Spleen (tissue), 7 donors: ENCODE measurements at regions not wholly inside any gene's neighbourhood (a gene's known extent, or its start where the extent isn't known, plus 50 kb on each side); places are given as distances from the start of the nearest gene placed in this dataset.

Experiments
- POLR2A ChIP-seq, 3 donors: fragments of 450-650 bp; IDR thresholded peaks; one replicate each; pipeline ENCODE4 v1.5.1; 2017; ENCODE audit warnings: antibody characterized with exemption in 3 of 3, mild to moderate bottlenecking in 1 of 3
- POLR2AphosphoS5 ChIP-seq, 3 donors: sonication (generic); formaldehyde crosslinking; IDR thresholded peaks; one replicate each; pipeline ENCODE4 v1.5.1; 2017; ENCODE audit warnings: antibody characterized with exemption in 3 of 3
- TF ChIP-seq, protein P1 (sequence below), 11 experiments: fragments of 200-600 bp in 7 of 11; fragments of 450-650 bp in 4 of 11; sonication (generic) in 4 of 11; IDR thresholded peaks in 8 of 11; conservative IDR thresholded peaks in 3 of 11; 1 replicate in 7 of 11; 2 replicates in 4 of 11; pipeline versions ENCODE4 v1.4.0 to v1.8.0; 2016 to 2021; ENCODE audit warnings: antibody characterized with exemption in 11 of 11, inconsistent platforms in 4 of 11, mild to moderate bottlenecking in 1 of 11
- donor health status: DM: no; HTN: no; CAD: no; lungs with moderate emphysema.
- donor health status: DM: no; HTN: no; CAD: no.
- donor health status: DM: no; HTN: no; CAD: no.

DNA sequence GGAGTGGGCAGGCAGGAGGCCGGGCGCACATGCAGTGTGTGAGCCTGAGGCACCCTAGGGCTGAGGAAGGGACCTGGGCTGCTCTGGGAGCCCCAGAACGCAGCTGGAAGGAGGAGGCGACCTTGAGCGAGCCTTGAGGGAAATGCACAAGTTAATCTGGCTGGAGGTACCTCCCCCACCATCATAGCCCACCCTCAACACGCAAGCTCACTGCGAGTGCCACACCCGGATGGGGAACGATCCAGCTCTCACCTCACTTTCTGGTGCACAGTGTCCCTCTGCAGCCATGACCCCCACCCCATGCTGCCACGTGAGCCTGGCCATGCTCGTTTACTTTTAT is 162.4 kb upstream of the PPP2R2D start:
- TF ChIP-seq POLR2A (IDR thresholded peaks at IDR 0.05) (no peak), POLR2AphosphoS5 (IDR thresholded peaks at IDR 0.05) (no peak)
- TF ChIP-seq, protein P1, sequence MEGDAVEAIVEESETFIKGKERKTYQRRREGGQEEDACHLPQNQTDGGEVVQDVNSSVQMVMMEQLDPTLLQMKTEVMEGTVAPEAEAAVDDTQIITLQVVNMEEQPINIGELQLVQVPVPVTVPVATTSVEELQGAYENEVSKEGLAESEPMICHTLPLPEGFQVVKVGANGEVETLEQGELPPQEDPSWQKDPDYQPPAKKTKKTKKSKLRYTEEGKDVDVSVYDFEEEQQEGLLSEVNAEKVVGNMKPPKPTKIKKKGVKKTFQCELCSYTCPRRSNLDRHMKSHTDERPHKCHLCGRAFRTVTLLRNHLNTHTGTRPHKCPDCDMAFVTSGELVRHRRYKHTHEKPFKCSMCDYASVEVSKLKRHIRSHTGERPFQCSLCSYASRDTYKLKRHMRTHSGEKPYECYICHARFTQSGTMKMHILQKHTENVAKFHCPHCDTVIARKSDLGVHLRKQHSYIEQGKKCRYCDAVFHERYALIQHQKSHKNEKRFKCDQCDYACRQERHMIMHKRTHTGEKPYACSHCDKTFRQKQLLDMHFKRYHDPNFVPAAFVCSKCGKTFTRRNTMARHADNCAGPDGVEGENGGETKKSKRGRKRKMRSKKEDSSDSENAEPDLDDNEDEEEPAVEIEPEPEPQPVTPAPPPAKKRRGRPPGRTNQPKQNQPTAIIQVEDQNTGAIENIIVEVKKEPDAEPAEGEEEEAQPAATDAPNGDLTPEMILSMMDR (IDR thresholded peaks at IDR 0.05 in 8 of 11, conservative IDR thresholded peaks at IDR 0.05 in 3 of 11): no peak
